LNCaP clone FGC (cell line): ENCODE measurements at regions not wholly inside any gene's neighbourhood (a gene's known extent, or its start where the extent isn't known, plus 50 kb on each side); places are given as distances from the start of the nearest gene placed in this dataset.
"Not testable (repeated sequence)": the region's sequence is repeated elsewhere in the genome, so short reads cannot be mapped to it uniquely, and the experiment has no call there.

Source experiments
- DNase-seq: peaks from one replicate; pipeline ENCODE4 v3.0.0-alpha.2; 2011; ENCODE audit warnings: low read depth
- H3K4me3 ChIP-seq: 2 replicates; pipeline ENCODE4 v1.5.1; 2011; ENCODE audit warnings: mild to moderate bottlenecking, low read depth, low read length, control low read depth
- TF ChIP-seq, protein P1 (sequence below): IDR thresholded peaks from 2 replicates; pipeline ENCODE4 v1.5.1; 2012; ENCODE audit warnings: mild to moderate bottlenecking; ENCODE audit not compliant: control insufficient read depth, insufficient read depth; ENCODE audit errors: extremely low read depth

DNA sequence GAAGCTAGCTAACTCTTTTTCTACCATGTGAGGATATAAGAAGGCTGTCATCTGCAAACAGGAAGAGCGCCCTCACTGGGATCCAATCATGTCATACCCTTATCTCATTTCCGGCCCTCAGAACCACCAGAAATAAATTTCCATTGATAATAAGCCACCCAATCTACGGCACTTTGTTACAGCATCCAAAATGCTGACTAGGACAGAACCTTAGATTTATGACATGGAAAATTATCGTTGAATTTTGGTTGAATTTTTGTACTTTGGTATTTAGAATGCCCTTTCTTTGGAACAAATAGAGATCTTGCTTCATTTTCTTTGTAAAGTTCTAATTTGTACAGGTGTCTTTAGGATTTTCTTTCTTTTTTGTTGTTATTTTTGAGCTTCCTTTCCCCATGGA is 53.3 kb upstream of the CYLC2 start:
- H3K4me3 ChIP-seq: no peak overlapping the region
- no peak for DNase-seq
- TF ChIP-seq, protein P1, sequence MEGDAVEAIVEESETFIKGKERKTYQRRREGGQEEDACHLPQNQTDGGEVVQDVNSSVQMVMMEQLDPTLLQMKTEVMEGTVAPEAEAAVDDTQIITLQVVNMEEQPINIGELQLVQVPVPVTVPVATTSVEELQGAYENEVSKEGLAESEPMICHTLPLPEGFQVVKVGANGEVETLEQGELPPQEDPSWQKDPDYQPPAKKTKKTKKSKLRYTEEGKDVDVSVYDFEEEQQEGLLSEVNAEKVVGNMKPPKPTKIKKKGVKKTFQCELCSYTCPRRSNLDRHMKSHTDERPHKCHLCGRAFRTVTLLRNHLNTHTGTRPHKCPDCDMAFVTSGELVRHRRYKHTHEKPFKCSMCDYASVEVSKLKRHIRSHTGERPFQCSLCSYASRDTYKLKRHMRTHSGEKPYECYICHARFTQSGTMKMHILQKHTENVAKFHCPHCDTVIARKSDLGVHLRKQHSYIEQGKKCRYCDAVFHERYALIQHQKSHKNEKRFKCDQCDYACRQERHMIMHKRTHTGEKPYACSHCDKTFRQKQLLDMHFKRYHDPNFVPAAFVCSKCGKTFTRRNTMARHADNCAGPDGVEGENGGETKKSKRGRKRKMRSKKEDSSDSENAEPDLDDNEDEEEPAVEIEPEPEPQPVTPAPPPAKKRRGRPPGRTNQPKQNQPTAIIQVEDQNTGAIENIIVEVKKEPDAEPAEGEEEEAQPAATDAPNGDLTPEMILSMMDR: no peak

DNA sequence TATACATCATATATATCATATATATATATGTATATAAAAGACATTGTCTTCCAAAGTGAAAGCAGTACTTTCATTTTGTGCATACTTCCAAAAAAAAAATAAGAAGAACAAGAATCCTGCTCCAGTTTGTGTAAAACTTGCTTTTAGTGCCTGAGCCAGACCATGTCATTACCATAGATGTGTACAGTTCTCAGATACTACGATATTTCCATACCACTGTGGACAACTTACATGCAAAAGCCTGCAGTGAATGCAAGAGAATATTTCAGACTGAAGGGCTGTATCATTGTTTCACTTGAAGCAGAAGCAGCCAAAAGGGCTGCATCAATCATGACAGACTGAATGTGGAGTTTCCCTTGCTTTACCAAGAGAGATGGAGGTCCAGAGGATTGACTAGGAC is 72.6 kb upstream of the CYLC2 start:
- TF ChIP-seq, protein P1: no peak

DNA sequence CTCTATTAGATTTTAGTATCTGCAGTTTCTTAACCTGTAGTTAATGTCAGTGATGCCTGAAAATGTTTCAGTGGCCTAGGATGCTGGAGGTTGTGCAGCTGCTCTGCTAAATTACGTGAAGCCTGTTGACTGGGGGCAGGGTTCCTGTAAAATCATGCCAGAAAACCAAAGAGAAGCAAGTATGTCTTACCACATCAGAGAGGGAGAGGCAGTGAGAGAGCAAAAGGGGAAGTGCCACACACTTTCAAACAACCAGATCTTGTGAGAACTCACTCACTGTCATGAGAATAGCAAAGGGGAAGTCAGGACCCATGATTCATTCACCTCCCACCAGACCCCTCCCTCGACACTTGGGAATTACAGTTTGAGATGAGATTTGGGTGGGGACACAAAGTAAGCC is 83.9 kb upstream of the CYLC2 start:
- no peak overlapping the region for H3K4me3 ChIP-seq
- no peak for DNase-seq
- TF ChIP-seq, protein P1: no peak

More for the DNA sequence above, 72.6 kb upstream of the CYLC2 start:
- H3K4me3 ChIP-seq: no peak overlapping the region
- no peak for DNase-seq

DNA sequence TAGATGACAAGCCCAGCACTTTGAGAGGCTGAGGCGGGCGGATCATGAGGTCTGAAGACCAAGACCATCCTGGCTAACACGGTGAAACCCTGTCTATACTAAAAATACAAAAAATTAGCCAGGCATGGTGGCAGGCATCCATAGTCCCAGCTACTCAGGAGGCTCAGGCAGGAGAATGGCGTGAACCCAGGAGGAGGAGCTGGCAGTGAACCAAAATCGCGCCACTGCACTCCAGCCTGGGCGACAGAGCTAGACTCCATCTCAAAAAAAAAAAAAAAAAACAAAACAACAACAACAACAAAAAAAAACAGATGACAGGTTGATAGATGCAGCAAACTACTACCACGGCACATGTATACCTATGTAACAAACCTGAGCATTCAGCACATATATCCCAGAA is 89.3 kb upstream of the CYLC2 start:
- DNase-seq, H3K4me3 ChIP-seq: not testable (repeated sequence)

DNA sequence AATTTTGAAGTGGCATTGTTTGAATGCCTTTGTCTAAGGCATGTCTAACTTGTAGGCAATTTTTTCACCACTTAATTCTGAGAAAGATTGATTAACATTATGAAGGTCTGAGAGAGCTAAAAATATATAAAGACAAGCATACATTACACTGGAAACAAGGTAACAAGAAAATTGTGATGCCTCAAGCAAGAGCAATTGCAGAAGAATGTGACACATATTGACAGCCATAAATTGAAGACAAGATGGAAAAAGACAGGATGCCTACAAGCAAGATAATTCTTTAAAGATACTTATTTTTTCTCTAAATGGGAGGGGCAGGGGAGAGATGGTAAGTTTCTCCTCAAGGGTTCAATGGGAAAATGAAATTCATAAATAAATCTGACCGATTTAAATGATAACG is 103.1 kb upstream of the CYLC2 start:
- DNase-seq: no peak
- TF ChIP-seq, protein P1: no peak
- no peak overlapping the region for H3K4me3 ChIP-seq

DNA sequence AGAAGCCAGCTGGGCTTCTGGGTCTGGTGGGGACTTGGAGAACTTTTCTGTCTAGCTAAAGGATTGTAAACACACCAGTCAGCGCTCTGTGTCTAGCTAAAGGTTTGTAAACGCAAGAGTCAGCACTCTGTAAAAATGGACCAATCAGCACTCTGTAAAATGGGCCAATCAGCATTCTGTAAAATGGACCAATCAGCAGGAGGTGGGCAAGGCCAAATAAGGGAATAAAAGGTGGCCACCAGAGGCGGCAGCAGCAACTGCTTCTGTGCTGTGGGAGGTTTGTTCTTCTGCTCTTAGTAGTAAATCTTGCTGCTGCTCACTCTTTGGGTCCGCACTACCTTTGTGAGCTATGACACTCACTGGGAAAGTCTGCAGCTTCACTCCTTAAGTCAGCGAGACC is 106.4 kb upstream of the CYLC2 start:
- DNase-seq: not testable (repeated sequence)

DNA sequence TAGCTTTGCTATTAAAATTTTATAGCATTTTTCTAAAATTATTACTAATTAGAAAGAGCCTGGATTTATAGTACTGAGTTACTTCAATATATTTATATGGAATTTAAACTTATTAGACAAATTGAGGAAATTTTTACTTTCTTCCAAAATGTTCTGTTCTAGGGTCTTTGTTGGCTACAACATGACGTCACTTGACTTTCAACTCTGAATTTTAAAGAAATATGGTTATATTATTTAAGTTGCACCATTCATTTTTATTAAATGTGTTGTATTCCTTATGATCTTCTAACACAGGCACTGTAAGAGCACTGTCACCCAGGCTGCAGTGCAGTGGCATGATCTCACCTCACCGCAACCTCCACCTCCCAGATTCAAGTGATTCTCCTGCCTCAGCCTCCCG is 119.4 kb upstream of the CYLC2 start:
- no peak for DNase-seq
- TF ChIP-seq, protein P1: no peak
- no peak overlapping the region for H3K4me3 ChIP-seq

More for the DNA sequence above, 106.4 kb upstream of the CYLC2 start:
- not testable (repeated sequence) for H3K4me3 ChIP-seq

DNA sequence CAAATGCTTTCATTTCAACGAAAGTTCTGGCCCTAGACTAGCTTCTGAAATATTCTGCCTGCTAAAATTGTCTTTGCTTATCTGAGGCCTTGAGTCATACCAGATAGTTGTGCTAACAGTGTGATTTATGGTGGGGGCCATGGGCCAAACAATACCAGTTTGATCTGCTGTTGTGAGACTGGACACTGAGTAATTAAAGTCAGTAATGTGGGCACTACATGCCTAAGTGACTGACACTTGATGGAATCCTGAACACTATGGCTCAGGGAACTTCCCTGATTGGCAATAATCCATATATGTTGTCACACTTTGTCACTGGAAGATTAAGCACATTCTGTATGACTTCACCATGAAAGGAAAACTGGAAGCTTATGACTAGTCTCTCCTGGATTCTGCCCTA is 127.6 kb upstream of the CYLC2 start:
- H3K4me3 ChIP-seq: no peak overlapping the region
- peak; percentile 14 for DNase-seq
- TF ChIP-seq, protein P1: no peak
